MM.1S (cell line): ENCODE measurements at regions not wholly inside any gene's neighbourhood (a gene's known extent, or its start where the extent isn't known, plus 50 kb on each side); places are given as distances from the start of the nearest gene placed in this dataset.

Experiments
- DNase-seq: peaks from one replicate; pipeline ENCODE4 v3.0.0-alpha.2; 2015
- H2AFZ ChIP-seq: fragments of 300-600 bp; sonication (generic); 2 replicates; pipeline ENCODE4 v1.6.0; 2016; ENCODE audit warnings: antibody characterized with exemption, low read length
- H3F3A ChIP-seq: fragments of 300-600 bp; sonication (generic); 2 replicates; pipeline ENCODE4 v1.6.1; 2016; ENCODE audit warnings: mild to moderate bottlenecking, antibody characterized with exemption, low read length, moderate library complexity, mixed read lengths; ENCODE audit not compliant: insufficient read depth
- H3K27ac ChIP-seq: fragments of 300-600 bp; sonication (generic); 2 replicates; pipeline ENCODE4 v1.5.1; 2016; ENCODE audit warnings: mild to moderate bottlenecking, low read length
- H3K27me3 ChIP-seq: fragments of 300-600 bp; sonication (generic); replicated peaks from 2 replicates; pipeline ENCODE4 v1.6.0; 2016; ENCODE audit warnings: low read length; ENCODE audit not compliant: insufficient read depth
- H3K36me3 ChIP-seq: fragments of 300-600 bp; sonication (generic); replicated peaks from 2 replicates; pipeline ENCODE4 v1.6.1; 2016; ENCODE audit warnings: mild to moderate bottlenecking, low read length, mixed read lengths; ENCODE audit not compliant: insufficient read depth
- H3K4me1 ChIP-seq: fragments of 300-600 bp; sonication (generic); 2 replicates; pipeline ENCODE4 v1.6.1; 2016; ENCODE audit warnings: low read length, mixed read lengths
- H3K4me2 ChIP-seq: fragments of 300-600 bp; sonication (generic); 2 replicates; pipeline ENCODE4 v1.6.0; 2016; ENCODE audit warnings: low read depth, low read length
- H3K4me3 ChIP-seq: fragments of 300-600 bp; sonication (generic); 2 replicates; pipeline ENCODE4 v1.5.1; 2016; ENCODE audit warnings: low read length, mixed read lengths
- H3K79me2 ChIP-seq: fragments of 300-600 bp; sonication (generic); 2 replicates; pipeline ENCODE4 v1.6.1; 2016; ENCODE audit warnings: mixed run types, low read length, mixed read lengths
- H3K9ac ChIP-seq: fragments of 300-600 bp; sonication (generic); 2 replicates; pipeline ENCODE4 v1.6.1; 2016; ENCODE audit warnings: low read length, mixed read lengths
- H3K9me2 ChIP-seq: fragments of 300-600 bp; sonication (generic); replicated peaks from 2 replicates; pipeline ENCODE4 v1.6.1; 2016; ENCODE audit warnings: mild to moderate bottlenecking, low read length, mixed read lengths; ENCODE audit not compliant: insufficient read depth
- H3K9me3 ChIP-seq: fragments of 300-600 bp; sonication (generic); replicated peaks from 2 replicates; pipeline ENCODE4 v1.6.1; 2016; ENCODE audit warnings: mild to moderate bottlenecking, low read length, mixed read lengths; ENCODE audit not compliant: insufficient read depth
- H4K20me1 ChIP-seq: fragments of 300-600 bp; sonication (generic); 2 replicates; pipeline ENCODE4 v1.6.1; 2016; ENCODE audit warnings: mild to moderate bottlenecking, low read length, moderate library complexity, mixed read lengths; ENCODE audit not compliant: insufficient read depth
- CTCF ChIP-seq: fragments of 300-600 bp; sonication (generic); IDR thresholded peaks from 2 replicates; pipeline ENCODE4 v1.5.1; 2016; ENCODE audit warnings: antibody characterized with exemption, low read length, mixed read lengths
- EZH2 ChIP-seq: fragments of 300-600 bp; sonication (generic); optimal IDR thresholded peaks from 2 replicates; pipeline ENCODE3; 2017; ENCODE audit warnings: low read depth, mild to moderate bottlenecking, antibody characterized with exemption, low read length, mixed read lengths
- EZH2phosphoT487 ChIP-seq: fragments of 300-600 bp; sonication (generic); IDR thresholded peaks from 2 replicates; pipeline ENCODE4 v1.6.1; 2018; ENCODE audit warnings: antibody characterized with exemption, low read length

GRCh38 chr7:81427461-81427860 lies 342.4 kb downstream of the HGF start:
- H3K4me2 ChIP-seq, result no peak overlapping the region
- no peaks in the 10 kb centered on the region for H3F3A ChIP-seq
- no peak overlapping the region for H2AFZ ChIP-seq
- TF ChIP-seq EZH2phosphoT487 (no peak), CTCF (no peak), EZH2 (no peak)
- H3K27ac ChIP-seq, result no peak overlapping the region
- no peaks in the 10 kb centered on the region for H3K79me2 ChIP-seq
- H3K9me2 ChIP-seq, result no peaks in the 10 kb centered on the region
- no peaks in the 10 kb centered on the region for H3K9me3 ChIP-seq
- no peak overlapping the region for H3K9ac ChIP-seq
- H3K36me3 ChIP-seq, result no peaks in the 10 kb centered on the region
- no peak for DNase-seq
- H3K4me1 ChIP-seq, result no peaks in the 10 kb centered on the region
- H3K4me3 ChIP-seq, result no peak overlapping the region
- no peaks in the 10 kb centered on the region for H3K27me3 ChIP-seq
- H4K20me1 ChIP-seq, result no peaks in the 10 kb centered on the region

DNA sequence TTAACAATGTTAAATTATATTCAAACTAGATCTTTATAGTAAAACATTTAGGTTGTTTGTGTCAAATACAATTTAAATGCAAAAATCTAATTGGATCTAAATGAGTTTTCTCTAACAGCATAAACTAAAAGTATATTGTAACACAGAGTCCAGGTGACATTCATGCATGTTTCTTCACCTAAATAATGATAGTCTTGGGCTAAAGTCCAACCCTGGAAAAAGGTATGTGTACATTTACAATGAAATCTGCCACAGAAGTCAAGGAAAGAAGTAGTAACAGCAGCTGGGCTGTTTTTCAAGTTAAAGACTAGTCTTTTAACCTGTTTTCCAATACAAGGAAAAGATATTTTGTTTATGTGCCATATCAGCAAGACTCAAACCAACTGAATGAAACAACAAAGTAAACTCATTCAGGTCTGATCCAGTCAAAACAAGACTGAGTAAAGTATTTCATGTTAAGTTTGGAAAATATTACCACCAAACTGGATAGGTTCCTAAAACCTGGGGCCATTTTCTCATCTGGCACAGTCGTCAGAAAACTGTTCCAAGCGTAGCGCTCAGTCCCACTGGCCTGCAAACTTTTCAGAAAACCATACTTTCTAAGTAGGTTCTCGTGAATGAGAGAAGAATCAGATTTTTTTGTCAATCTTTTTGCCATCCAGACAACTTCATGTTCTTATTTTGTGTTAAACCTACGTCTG lies 349.2 kb downstream of the HGF start:
- no peak overlapping the region for H2AFZ ChIP-seq
- no peaks in the 10 kb centered on the region for H3K79me2 ChIP-seq
- no peaks in the 10 kb centered on the region for H4K20me1 ChIP-seq
- H3K9me3 ChIP-seq, result no peaks in the 10 kb centered on the region
- TF ChIP-seq EZH2, result no peak
- TF ChIP-seq EZH2phosphoT487, result no peak
- TF ChIP-seq CTCF, result no peak
- no peak overlapping the region for H3K9ac ChIP-seq
- no peak overlapping the region for H3K4me2 ChIP-seq
- H3K36me3 ChIP-seq, result no peaks in the 10 kb centered on the region
- H3K27ac ChIP-seq, result no peak overlapping the region
- H3K9me2 ChIP-seq, result no peaks in the 10 kb centered on the region
- no peak overlapping the region for H3K4me3 ChIP-seq
- no peaks in the 10 kb centered on the region for H3K27me3 ChIP-seq
- no peaks in the 10 kb centered on the region for H3F3A ChIP-seq
- DNase-seq, result no peak
- no peaks in the 10 kb centered on the region for H3K4me1 ChIP-seq

GRCh38 chr7:81419731-81420130 lies 350.1 kb downstream of the HGF start:
- H2AFZ ChIP-seq, result no peak overlapping the region
- H3K79me2 ChIP-seq, result no peaks in the 10 kb centered on the region
- no peak for TF ChIP-seq EZH2
- TF ChIP-seq EZH2phosphoT487, result no peak
- TF ChIP-seq CTCF, result no peak
- DNase-seq, result no peak
- no peak overlapping the region for H3K4me2 ChIP-seq
- H3K9ac ChIP-seq, result no peak overlapping the region
- no peaks in the 10 kb centered on the region for H3K36me3 ChIP-seq
- no peaks in the 10 kb centered on the region for H3K27me3 ChIP-seq
- no peak overlapping the region for H3K27ac ChIP-seq
- H3K9me3 ChIP-seq, result no peaks in the 10 kb centered on the region
- no peaks in the 10 kb centered on the region for H3F3A ChIP-seq
- H3K9me2 ChIP-seq, result no peaks in the 10 kb centered on the region
- H4K20me1 ChIP-seq, result no peaks in the 10 kb centered on the region
- no peak overlapping the region for H3K4me3 ChIP-seq
- H3K4me1 ChIP-seq, result no peaks in the 10 kb centered on the region
